ENCODE measurements at regions not wholly inside any gene's neighbourhood (a gene's known extent, or its start where the extent isn't known, plus 50 kb on each side); places are given as distances from the start of the nearest gene placed in this dataset.

GRCh38 chr9:90288275-90288639 lies 354.4 kb downstream of the DIRAS2 start:
- no peak for TF ChIP-seq CTCF (conservative IDR thresholded peaks at IDR 0.05; ENCODE audit: low read length)
- TF ChIP-seq EZH2phosphoT487 (IDR thresholded peaks at IDR 0.05; ENCODE audit: borderline replicate concordance, low read depth, low read length): no peak

Data from OCI-LY7 (cell line).